NCI-H524 (cell line): ENCODE measurements at regions not wholly inside any gene's neighbourhood (a gene's known extent, or its start where the extent isn't known, plus 50 kb on each side); places are given as distances from the start of the nearest gene placed in this dataset.
"Not testable (repeated sequence)": the region's sequence is repeated elsewhere in the genome, so short reads cannot be mapped to it uniquely, and the experiment has no call there.

Source experiments
- DNase-seq, 2 experiments: peaks; one replicate each; lab custom pipeline; 2025; lab: John Stamatoyannopoulos, UW

- DNase-seq, result peak; percentile 31 to 60
These were observed 1238.6 kb downstream of the OLFM4 start for GRCh38 chr13:54267253-54267668.

GRCh38 chr13:54268013-54268695, 1239.5 kb downstream of the OLFM4 start:
- DNase-seq, result not testable (repeated sequence)

- peak; percentile 16 to 58 for DNase-seq
These were observed 1258.6 kb downstream of the OLFM4 start for GRCh38 chr13:54287062-54287764.

- peak in 1 of 2 experiments; percentile 20 for DNase-seq
These were observed 1272.5 kb downstream of the OLFM4 start for GRCh38 chr13:54301085-54301484.

GRCh38 chr13:54305377-54305776, 1276.8 kb downstream of the OLFM4 start:
- no peak for DNase-seq

GRCh38 chr13:54312885-54313284, 1284.3 kb downstream of the OLFM4 start:
- no peak for DNase-seq

GRCh38 chr13:54317722-54318121, 1289.1 kb downstream of the OLFM4 start:
- DNase-seq, result no peak

GRCh38 chr13:54337540-54337939, 1308.9 kb downstream of the OLFM4 start:
- DNase-seq, result no peak

- no peak for DNase-seq
These were observed 1318.9 kb downstream of the OLFM4 start for GRCh38 chr13:54347531-54347930.

GRCh38 chr13:54356209-54356608, 1327.6 kb downstream of the OLFM4 start:
- DNase-seq, result no peak

- no peak for DNase-seq
These were observed 1328.2 kb downstream of the OLFM4 start for GRCh38 chr13:54356849-54357248.

GRCh38 chr13:54357284-54357933, 1328.8 kb downstream of the OLFM4 start:
- peak in 1 of 2 experiments; percentile 10 for DNase-seq

GRCh38 chr13:54361460-54361859, 1332.8 kb downstream of the OLFM4 start:
- DNase-seq, result no peak

GRCh38 chr13:54366728-54367127, 1338.1 kb downstream of the OLFM4 start:
- no peak for DNase-seq

GRCh38 chr13:54367639-54368271, 1339.1 kb downstream of the OLFM4 start:
- DNase-seq, result no peak

GRCh38 chr13:54368387-54368786, 1339.8 kb downstream of the OLFM4 start:
- no peak for DNase-seq

GRCh38 chr13:54373211-54373610, 1344.6 kb downstream of the OLFM4 start:
- DNase-seq, result peak; percentile 51 to 90

- DNase-seq, result no peak
These were observed 1350.8 kb downstream of the OLFM4 start for GRCh38 chr13:54379461-54379860.

GRCh38 chr13:54383604-54384003, 1355.0 kb downstream of the OLFM4 start:
- DNase-seq, result no peak

- DNase-seq, result peak in 1 of 2 experiments; percentile 70
These were observed 1359.0 kb downstream of the OLFM4 start for GRCh38 chr13:54387625-54388024.

- DNase-seq, result peak in 1 of 2 experiments; percentile 60
These were observed 1362.2 kb downstream of the OLFM4 start for GRCh38 chr13:54390841-54391240.

- DNase-seq, result no peak
These were observed 1365.6 kb downstream of the OLFM4 start for GRCh38 chr13:54394085-54394700.
